ENCODE measurements at regions not wholly inside any gene's neighbourhood (a gene's known extent, or its start where the extent isn't known, plus 50 kb on each side); places are given as distances from the start of the nearest gene placed in this dataset.

DNA sequence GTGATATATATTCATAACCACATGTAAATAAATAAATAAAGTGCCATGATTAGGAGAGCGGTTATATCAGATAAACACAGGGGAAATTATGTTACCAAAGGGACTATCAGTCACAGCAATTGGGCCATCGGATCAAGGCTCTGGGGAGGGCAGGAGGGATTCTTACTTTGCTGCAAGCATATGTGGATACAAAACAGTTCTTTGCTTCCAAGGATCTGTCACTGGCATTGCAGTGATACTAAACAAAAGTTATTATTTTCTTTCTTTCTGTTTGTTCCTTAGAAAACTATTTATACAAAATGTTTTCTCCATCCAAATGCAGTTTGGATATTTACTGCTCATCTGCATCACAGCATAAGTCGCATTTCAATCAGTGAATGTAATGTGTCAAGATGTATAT lies 188.4 kb upstream of the MGMT start:
- no peak for DNase-seq

DNA sequence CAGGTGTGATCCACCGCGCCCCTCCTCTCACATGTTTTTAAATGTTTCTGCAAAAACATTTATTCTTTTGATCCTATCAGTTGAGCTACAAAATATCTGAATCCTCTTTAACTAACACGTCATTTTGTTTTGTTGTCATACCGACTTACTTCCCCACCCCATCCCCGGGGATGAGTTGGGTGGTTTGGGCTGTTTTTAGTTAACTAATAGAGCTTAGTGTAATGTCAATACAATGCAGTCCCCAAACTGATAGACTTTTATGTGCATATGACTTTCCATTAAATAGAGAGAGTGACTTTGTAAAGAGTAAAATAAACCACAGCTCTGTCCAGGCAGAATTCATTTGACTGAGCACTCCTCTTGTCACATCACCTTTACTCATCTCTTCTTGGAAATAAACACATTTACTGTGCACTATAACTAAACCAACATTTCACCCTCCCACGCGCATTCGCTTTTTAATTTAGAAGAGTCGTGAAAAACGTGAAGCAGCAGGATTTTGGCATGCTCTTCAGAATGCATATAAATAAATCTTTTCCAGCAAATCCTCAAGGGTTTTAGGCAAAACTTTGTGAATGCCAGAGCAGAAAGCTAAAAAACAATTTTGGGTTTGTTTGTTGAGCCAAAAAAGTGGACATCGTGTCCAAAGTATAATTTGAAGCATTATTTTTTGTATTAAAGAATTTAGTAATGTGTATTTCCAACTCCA lies 187.4 kb upstream of the MGMT start:
- DNase-seq, result no peak

DNA sequence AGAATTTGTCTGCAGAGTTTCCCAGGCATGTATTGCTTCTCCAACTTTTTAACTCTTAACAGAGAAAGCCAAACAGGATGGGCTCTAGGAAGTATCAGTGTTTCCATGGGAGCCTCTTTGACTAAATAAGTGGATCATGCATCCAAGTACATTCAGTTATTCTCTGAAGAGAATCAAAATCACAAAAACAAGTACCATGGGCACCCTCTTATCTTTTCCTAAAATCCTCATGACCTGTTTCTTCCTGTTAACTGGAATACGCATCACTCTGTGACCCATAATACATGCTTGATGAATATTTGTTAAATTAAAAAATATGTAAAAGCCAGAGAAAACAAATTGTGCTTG lies 186.9 kb upstream of the MGMT start:
- no peak for DNase-seq

DNA sequence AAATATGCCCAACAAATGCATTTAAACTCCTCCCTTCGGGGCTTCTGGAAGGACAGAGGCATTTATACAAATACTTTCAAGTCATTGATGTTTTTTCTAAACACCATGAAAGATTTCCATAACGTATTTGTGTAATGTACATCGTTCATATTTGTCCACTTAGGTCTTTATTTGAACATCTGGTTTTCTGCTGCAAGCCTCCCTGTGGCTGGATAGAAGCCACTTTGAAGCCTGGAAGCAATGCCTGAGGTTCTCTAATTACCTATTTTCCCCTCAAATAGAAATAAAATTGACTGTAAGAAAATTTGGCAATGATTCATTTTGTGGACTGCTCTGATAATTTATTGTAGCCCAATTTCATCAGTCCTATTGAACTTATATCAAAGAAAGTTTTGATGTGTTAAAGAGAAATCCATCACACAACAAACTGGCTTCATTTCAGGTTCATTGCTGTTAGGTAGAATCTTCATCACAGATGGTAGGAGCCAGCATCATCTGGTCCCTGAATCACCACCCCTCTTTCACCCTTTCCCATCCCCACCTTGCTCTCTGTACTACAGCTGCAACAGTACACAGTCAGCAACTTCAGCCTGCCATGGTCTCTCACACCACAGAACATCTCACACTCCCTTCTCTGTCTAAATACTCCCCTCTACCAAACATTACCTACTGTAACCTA lies 186.0 kb upstream of the MGMT start:
- no peak for DNase-seq

DNA sequence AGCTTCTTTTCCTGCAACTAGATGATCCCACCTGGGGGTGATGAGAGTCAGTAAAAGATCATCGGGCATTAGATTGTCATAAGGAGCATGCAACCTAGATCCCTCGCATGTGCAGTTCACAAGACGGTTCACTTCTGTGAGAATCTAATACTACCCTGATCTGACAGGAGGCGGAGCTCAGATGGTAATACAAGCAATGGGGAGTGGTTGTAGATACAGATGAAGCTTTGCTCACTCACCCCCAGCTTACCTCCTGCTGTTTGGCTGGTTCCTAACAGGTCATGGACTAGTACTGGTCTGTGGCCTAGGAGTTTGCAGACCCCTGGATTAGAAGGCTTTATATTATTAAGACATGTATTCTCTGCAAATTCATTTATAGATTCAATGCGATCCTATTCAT lies 181.6 kb upstream of the MGMT start:
- no peak for DNase-seq

DNA sequence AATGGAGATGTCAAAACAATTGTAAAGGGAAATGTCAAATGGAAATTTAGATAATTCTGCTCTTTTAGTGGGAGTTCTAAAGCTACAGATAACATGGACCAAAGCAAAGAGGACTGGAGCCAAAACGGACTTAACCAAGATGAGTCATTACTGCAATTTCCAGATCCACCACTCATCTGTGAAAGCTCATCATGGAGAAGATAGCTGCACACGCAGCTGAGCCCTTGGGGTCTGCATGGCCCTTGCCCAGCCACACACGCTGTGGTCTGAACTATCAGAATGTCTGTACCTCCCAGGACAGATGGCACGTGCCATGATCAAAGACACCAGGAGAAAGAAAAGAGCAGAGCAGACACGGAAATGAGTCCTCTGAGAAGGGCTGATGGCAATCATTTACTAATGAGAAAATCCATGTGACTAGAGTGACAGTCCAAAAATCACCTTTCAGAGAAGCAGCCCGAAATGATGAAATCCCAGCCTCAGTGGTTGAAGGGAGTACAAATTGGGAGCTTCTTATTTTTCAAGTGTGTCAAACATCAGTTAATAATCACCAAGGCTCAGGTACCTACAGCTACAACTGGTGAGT lies 177.9 kb upstream of the MGMT start:
- no peak for DNase-seq

DNA sequence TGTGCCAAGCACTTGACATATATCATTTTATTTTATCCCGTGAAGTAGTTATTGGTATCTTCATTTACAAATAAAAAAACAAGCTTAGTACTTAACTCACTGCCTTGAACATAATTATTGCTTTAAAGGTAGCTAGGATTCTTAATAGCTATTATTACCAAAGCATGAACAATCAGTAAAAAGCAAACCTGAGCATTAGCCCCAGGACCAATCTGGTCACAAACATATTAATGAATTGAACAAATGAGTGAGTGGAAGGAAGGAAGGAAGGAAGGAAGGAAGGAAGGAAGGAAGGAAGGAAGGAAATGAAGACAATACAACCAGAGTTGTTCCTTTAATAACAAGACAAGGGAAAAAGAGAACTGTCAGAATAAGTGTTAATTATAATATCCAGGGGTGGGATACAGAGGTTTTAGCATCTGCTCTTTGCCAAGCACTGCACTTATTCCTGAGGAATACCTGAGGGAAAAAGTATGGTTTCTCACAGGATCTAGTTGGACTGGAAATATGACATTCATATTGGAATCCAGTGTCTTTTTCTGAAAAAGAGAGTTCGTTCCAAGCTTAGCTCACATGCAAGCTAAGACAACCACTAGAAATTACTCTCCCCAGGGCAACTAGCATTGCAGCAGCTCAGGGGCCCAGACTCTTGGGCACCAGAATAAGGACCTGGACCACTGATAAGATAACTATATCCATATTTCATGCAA lies 172.9 kb upstream of the MGMT start:
- no peak for DNase-seq

DNA sequence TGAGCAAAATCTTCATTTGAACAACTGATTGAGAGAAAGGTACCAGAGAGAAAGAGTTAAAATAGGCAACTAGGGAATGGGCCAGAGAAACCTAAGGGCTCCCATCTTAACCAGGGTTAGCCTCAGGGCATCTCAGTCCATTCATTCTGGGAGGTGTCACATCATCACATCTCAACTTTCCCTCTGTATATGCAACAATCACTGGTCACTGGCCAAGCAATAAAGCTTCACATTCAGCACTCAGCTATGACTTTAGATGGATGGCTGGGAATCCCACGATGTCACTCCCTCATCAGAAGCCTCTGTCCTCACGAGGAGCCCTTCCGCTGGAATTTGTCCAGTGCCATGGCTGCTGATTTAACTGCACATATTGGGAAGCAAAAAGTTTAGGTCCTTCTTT lies 172.1 kb upstream of the MGMT start:
- DNase-seq, result no peak

DNA sequence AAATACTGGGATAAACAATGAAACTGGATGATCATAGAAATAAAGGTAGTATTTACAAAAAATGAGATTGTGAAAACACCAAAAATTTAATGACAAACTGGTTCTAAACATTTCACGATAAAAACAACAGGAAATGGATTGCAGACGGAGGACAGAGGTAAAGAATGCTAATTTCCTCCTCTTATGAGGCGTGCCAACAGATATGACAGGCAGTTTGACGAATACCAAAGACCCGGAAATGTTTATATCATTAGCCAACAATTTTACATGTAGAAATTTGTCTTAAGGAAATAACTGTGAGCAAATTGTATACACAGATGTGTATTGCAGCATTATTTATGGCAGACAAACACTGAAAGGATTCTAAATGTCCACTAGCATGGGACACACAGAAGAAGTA lies 162.0 kb upstream of the MGMT start:
- no peak for DNase-seq

DNA sequence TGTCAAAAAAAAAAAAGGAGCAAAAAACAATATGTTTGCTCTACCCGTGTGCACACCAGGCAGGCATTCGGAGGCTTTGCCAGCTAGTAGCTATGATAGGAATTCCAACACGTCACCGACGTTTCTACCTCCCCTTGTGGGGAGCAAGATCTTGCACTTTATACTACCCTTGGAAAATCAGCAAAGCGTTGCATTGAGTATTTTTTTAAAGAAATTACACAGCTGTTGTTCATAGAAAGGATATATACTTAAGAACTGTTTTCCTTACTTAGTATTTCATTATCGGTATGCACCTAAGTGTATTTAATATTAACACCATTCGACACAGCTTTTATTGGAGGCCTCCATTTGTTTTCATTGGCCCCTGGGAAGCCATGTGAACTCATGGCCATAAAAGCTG lies 159.9 kb upstream of the MGMT start:
- DNase-seq, result no peak

DNA sequence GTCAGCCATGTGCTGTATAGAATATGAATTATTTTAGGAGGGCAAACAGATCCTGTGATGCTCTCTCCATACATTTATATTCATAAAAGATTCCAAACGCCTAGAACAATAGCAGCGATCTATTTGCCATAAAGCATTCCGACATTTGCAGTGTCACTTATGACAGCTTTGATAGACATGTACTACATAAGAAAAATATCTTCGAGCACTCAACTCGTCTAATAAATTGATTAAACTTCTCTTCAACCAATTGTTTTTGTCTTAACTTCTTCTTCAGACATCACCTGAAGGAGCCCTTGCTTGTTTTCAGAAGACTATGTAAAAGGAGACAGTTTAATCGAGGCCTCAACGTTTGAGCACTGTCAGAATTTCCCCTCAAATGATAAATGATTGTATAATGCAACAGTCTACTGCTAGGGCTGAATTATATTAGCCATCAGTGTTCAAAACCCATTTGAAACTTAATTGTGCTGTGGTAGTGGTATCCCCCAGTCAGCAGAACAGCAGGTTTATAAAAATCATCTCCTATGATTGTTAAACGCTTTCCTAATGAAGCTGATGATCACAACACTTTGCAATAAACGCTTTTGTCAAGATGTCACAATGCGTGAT lies 158.0 kb upstream of the MGMT start:
- DNase-seq, result no peak

DNA sequence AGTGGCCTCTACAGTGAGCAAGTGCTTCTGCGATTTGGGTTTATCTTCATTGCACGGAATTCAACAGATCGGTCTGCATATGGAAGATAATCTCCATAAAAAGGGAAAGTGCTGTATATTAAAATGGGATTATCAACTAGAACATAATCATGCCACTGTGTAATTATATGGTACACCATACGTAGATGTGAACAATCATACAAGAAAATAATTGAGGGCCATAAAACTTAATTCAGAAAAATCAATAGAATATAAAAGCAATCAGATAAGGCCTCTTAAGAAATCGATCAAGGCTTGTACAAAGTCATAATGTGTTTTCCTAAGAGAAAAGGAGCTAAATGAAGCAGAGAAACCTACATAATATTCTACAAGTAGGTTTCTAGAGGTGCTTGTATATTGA lies 157.5 kb upstream of the MGMT start:
- DNase-seq, result no peak

DNA sequence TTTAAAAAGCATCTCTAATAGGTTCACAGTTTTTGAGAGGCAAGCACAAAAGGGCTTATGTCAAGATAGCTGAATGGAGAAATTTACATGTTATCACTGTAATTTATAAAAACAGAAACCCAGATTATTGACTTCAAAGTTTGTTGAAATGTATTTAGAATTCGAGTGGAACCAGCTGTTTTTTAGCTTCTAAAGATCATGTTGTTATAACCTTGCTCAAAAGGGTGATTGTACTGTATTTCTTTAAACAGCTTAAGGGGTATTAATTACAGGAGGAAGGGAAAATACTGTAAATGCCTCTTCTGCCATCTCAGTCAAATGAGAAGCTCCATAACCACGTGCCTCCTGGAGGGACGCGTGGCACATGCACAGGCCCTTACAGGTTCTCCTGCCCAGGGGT lies 156.2 kb upstream of the MGMT start:
- DNase-seq, result no peak

DNA sequence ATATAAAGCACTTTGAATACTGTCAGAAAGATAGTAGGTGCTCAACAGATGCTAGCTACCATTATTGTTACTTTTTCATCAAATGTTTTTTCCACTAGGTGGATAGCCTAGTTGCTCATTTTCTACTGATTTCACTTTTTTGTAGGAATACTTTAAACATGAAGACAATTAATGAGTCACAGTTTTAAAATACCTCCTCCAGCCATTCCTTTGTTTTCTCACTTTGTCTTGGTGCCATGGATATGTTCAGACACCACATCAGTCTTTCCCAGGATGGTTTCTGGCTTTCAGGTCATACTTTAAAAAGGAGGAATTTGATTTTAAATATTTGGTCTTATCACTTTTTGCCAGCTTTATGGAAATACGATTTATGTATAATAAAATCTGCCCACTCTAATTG lies 147.1 kb upstream of the MGMT start:
- no peak for DNase-seq

DNA sequence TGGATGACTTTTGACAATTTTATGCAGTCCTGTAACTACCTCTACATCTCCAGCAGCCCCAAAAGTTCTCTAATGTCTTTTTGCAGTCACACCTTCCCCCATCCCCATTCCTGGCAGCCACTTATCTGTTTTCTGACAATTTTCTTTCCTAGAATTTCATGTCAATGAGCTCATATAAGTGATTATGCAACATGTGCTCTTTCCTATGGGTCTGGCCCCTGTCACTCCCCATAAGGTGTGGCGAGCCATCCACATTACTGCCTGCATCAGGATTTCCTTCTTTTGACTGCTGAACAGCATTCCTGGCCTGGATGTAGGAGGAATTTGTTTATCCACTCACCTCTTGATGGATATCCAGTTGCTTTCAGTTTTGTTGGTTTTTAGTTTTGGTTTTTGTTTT lies 146.7 kb upstream of the MGMT start:
- no peak for DNase-seq

DNA sequence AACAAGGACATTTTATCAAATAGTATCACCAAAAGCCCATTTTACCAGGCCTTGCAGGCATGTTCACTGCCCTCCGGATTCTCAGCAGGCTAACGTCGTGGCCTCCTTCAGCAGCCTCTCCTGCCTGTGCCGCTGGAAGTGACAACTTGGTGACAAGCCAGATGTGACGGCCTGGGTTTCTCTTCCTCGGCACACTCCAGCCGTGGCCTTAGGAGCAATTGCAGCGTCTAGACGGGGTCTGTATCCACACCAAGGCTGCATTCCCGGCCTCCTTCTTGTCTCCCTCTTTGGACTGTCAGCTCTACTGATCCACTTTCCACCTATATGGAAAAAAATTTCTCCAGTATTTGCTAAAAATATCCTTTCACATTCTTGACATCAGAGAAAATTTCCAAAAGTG lies 145.3 kb upstream of the MGMT start:
- DNase-seq, result no peak

DNA sequence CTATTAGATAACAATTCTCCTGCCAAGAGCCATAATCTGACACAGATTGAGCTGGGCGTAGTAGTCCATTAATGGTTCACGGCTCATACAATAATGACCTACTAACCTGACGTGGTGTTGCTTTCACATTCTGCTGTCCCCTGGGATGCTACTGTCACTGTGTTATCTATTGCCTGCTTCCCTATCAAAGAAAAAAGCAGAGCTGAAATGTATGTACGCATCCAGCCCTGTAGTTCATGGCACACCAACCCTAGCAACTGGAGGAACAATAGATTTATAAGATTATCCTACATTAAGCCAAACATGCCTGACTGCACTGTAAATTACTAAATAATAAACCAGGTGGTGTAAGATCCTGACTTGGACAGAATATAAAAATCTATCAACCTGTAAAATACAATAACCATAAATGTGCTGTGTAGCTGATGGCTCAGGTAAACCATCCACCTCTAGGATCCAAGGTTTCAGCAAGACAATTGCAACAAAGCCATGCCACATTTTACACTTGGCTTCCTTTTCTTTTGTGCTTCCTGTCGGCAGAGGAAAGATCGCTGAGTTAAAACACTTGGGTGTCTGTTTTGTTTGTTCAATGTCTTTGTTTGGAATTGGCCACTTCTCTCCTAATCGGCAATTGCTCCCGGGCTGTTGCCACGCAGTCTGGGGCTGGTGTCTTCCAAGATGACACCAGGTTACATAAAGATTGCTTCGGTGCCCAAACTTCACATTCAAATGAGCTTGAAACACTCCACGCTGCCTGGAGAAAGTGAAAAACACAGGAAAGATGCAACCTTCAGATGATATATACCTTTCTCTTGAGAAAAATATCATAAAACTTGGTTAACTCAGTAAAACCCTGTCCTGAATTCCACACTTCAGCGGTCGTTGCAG lies 143.9 kb upstream of the MGMT start:
- DNase-seq, result no peak

DNA sequence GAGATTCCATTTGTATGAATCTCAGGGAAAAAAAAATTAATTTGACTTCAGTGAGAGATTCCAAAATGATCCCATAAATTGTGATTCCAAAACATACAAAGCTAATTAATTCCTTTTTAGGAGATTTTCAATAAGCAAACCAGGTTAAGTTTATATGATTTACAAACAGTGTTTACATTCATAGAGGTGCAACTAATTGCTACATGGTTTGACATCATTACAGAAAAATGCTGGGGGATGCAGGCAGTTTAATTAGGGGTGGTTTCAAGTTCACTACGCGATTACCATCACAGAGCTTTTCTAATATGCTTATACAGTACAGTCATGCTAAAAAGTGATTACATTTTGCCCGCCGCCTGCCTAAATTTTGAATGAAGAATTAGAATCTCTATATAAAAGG lies 143.2 kb upstream of the MGMT start:
- no peak for DNase-seq

DNA sequence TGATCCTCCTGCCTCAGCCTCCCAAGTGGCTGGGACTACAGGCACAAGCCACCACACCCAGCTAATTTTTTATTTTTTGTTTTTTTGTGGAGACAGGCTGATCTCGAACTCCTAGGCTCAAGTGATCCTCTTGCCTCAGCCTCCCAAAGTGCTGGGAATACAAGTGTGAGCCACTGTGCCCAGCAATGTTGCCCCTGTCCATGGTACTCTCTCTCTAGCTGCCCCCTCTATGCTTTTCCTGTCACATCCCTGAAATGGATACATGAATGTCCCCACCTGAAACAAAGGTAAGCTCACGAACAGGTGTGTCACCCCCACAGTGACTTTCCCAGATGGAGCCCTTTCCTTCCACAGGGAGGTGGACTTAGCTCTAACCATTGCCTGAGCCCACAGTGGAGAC lies 141.1 kb upstream of the MGMT start:
- DNase-seq, result no peak

DNA sequence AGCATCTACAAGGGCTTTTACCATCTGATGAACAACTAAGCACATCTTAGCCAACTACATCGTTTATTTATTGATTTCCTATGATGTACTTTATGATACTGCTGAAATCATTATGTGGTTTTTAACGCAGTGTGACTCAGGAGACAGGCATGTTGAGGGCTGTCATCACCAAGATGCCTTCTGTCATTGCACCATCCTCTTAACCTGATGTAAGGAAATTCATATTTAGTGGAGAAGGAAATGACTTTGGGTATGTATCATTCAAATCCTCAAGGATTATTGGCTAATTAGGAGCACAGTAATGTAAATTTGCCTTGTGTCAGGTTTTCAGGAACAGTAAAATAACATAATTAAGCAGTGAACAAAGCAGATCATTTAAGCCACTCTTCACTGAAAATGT lies 138.5 kb upstream of the MGMT start:
- DNase-seq, result no peak

DNA sequence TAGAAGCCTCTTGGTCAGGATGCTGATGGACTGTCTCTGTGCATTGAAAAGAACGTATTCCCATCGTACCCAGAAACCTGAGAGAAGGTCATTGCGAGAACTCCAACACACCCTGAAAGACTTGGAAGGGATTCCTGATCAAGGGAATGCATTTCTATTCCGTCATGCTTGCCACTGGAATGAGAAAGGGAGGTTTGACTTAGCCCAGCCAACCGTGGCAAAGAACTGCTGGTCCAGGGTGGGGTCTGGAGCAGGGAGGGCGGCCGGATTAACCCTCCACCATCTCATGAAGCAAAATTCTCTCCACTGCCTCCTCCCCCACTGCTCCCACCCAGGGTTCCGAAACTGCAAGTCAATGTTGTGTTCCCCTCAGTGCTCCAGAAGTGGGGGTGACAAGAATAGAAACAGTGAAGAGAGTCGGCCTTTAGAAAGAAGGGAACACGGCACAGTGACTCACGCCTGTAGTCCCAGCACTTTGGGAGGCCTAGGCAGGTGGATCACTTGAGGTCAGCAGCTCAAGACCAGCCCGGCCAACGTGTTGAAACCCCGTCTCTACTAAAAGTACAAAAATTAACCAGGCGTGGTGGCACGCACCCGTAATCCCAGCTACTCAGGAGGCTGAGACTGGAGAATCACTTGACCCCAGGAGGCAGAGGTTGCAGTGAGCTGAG lies 137.5 kb upstream of the MGMT start:
- DNase-seq, result no peak

DNA sequence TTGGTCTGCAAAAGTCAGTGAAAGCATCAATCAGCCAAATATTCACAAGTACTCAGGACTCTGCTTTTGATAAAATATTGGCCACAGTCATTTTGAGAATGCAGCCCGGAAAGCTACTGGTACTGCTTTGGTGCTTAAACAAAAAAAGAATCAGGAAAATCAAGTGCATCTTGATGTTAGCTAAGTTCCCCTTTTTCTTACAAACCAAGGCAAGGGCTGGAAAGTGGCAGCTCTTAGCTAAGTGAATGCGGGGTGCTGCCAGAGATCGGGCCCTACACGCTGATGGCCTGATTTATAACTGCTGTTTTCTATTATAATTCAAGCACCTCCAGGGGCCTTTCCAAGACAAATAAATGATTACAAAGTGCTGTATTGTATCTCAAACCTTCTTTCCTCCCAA lies 136.8 kb upstream of the MGMT start:
- DNase-seq, result no peak
